ENCODE measurements at regions not wholly inside any gene's neighbourhood (a gene's known extent, or its start where the extent isn't known, plus 50 kb on each side); places are given as distances from the start of the nearest gene placed in this dataset.
A peak's percentile ranks its signal among the peaks of the same experiment; 100 is the strongest.

- TF ChIP-seq CEBPG (CRISPR knock-in tag; IDR thresholded peaks at IDR 0.05), result no peak
- TF ChIP-seq CEBPG (tag; conservative IDR thresholded peaks at IDR 0.05 in 1 of 2, IDR thresholded peaks at IDR 0.05 in 1 of 2), result no peak
- TF ChIP-seq BRD9 (IDR thresholded peaks at IDR 0.05; ENCODE audit: low read depth, partially characterized antibody), result no peak
- TF ChIP-seq ZNF830 (CRISPR knock-in tag; IDR thresholded peaks at IDR 0.05), result no peak
- TF ChIP-seq ELF4 (CRISPR knock-in tag; IDR thresholded peaks at IDR 0.05), result peak; percentile 57; the same call in 1 of the 2 replicates
- TF ChIP-seq MTF1 (CRISPR knock-in tag; IDR thresholded peaks at IDR 0.05; ENCODE audit: borderline replicate concordance), result no peak
- peak; percentile 42; the same call in 1 of the 2 replicates for TF ChIP-seq DPF2 (IDR thresholded peaks at IDR 0.05)
- TF ChIP-seq YY1 (IDR thresholded peaks at IDR 0.05; ENCODE audit: borderline replicate concordance in 1 of 3, control insufficient read depth in 1 of 3, extremely low read depth in 1 of 3, insufficient read depth in 3 of 3, insufficient read length in 1 of 3, insufficient replicate concordance in 2 of 3, low read depth in 1 of 3, low read length in 2 of 3), result no peak
- TF ChIP-seq PRDM10 (IDR thresholded peaks at IDR 0.05; ENCODE audit: partially characterized antibody), result peak; percentile 53
- peak; percentile 66 for TF ChIP-seq GATA2 (CRISPR knock-in tag; IDR thresholded peaks at IDR 0.05)
- no peak for TF ChIP-seq XRCC4 (IDR thresholded peaks at IDR 0.05; ENCODE audit: extremely low read depth, insufficient read depth, insufficient read length)
- 0 out of 2 replicates have a peak, but pooled peaks have one; percentile 32 for TF ChIP-seq OTX1 (CRISPR knock-in tag; IDR thresholded peaks at IDR 0.05)
- 0 out of 2 replicates have a peak, but pooled peaks have one; percentile 24 for TF ChIP-seq ARID4B (CRISPR knock-in tag; IDR thresholded peaks at IDR 0.05)
- TF ChIP-seq TFAP4 (CRISPR knock-in tag; IDR thresholded peaks at IDR 0.05; ENCODE audit: borderline replicate concordance), result peak; percentile 71
- TF ChIP-seq JUND (IDR thresholded peaks at IDR 0.05; ENCODE audit: borderline replicate concordance, low read depth, low read length), result 0 out of 2 replicates have a peak, but pooled peaks have one; percentile 12
- TF ChIP-seq JUND (tag; IDR thresholded peaks at IDR 0.05; ENCODE audit: borderline replicate concordance, low read depth, low read length), result no peak
- TF ChIP-seq NFATC3 (IDR thresholded peaks at IDR 0.05), result 0 out of 2 replicates have a peak, but pooled peaks have one; percentile 5
- 0 out of 2 replicates have a peak, but pooled peaks have one; percentile 7 for TF ChIP-seq KLF6 (CRISPR knock-in tag; IDR thresholded peaks at IDR 0.05; ENCODE audit: borderline replicate concordance)
- TF ChIP-seq ZNF24 (IDR thresholded peaks at IDR 0.05), result no peak
Measured at GRCh38 chr1:38785285-38786039, 74.1 kb downstream of the RRAGC start (continued).

Measured in K562 (cell line).